ENCODE measurements at regions not wholly inside any gene's neighbourhood (a gene's known extent, or its start where the extent isn't known, plus 50 kb on each side); places are given as distances from the start of the nearest gene placed in this dataset.

- no peaks in the 10 kb centered on the region for H3K79me2 ChIP-seq (ENCODE audit: insufficient read depth, low read length)
- H3K27me3 Mint-ChIP-seq (ENCODE audit: low read depth): no peaks in the 10 kb centered on the region; the same call in 1 of the 2 replicates
- H3K4me2 ChIP-seq (ENCODE audit: insufficient read depth, insufficient read length, low read length): no peak overlapping the region
- no peak overlapping the region for H3K18ac ChIP-seq (ENCODE audit: insufficient read length, low read depth, low read length)
- H4K20me1 ChIP-seq (ENCODE audit: control insufficient read depth, insufficient read depth, insufficient read length): no peaks in the 10 kb centered on the region
- no peaks in the 10 kb centered on the region for H3K23me2 ChIP-seq (ENCODE audit: insufficient read length, low read depth, low read length, poor library complexity, severe bottlenecking)
- H3K9ac ChIP-seq (ENCODE audit: extremely low read depth, insufficient read length, low read length): no peak overlapping the region
- no peak overlapping the region for H3K27ac ChIP-seq (ENCODE audit: insufficient read length, low read depth, low read length)
- H2AFZ ChIP-seq (ENCODE audit: low read length): no peak overlapping the region
- no peaks in the 10 kb centered on the region for H3K36me3 Mint-ChIP-seq (ENCODE audit: insufficient read depth in 1 of 3, low read depth in 3 of 3)
- TF ChIP-seq CTCF (conservative IDR thresholded peaks at IDR 0.05): no peak
- no peaks in the 10 kb centered on the region for H3K4me1 Mint-ChIP-seq
- no peaks in the 10 kb centered on the region for H3K27me3 ChIP-seq (ENCODE audit: insufficient read depth, low read length)
- no CpG with 5 or more reads among the region's 1 CpG for WGBS (ENCODE audit: extremely low coverage, insufficient read length, low lambda C conversion rate)
- H2BK120ac ChIP-seq (ENCODE audit: low read depth, low read length, poor library complexity, severe bottlenecking): no peak overlapping the region
- no peak overlapping the region for H2AK5ac ChIP-seq (ENCODE audit: insufficient read length, low read length)
- H3K14ac ChIP-seq (ENCODE audit: insufficient read depth, low read length): no peak overlapping the region
- no peaks in the 10 kb centered on the region for H3K9me3 Mint-ChIP-seq
- no peaks in the 10 kb centered on the region for H3K9me3 ChIP-seq (ENCODE audit: control insufficient read depth, low read depth, low read length)
- H4K5ac ChIP-seq (ENCODE audit: insufficient read length, low read depth, low read length): no peak overlapping the region
- no peak overlapping the region for H3K4me3 Mint-ChIP-seq
- no peak overlapping the region for H3T11ph ChIP-seq (ENCODE audit: low read length)
- H3K4ac ChIP-seq (ENCODE audit: low read depth, low read length): no peak overlapping the region
- no peak overlapping the region for H2BK20ac ChIP-seq (ENCODE audit: low read depth, low read length, poor library complexity, severe bottlenecking)
- no peak overlapping the region for H3K56ac ChIP-seq (ENCODE audit: insufficient read length, low read depth, low read length)
- no peak overlapping the region for H4K8ac ChIP-seq (replicated peaks; ENCODE audit: insufficient read length, low read depth, low read length)
- H2BK5ac ChIP-seq (ENCODE audit: insufficient read length, low read length): no peak overlapping the region
- no peak overlapping the region for H4K91ac ChIP-seq (ENCODE audit: insufficient read length, low read depth, low read length)
- no peak overlapping the region for H3K23ac ChIP-seq (ENCODE audit: insufficient read length, low read depth, low read length)
- H3K79me1 ChIP-seq (ENCODE audit: insufficient read depth, low read depth, low read length, poor library complexity, severe bottlenecking): no peaks in the 10 kb centered on the region
- H2BK15ac ChIP-seq (ENCODE audit: low read depth, low read length): no peak overlapping the region
- no peak overlapping the region for H3K27ac Mint-ChIP-seq
- no peak for DNase-seq
- H2BK12ac ChIP-seq (ENCODE audit: insufficient read length, low read depth, low read length): no peak overlapping the region
- H3K4me1 ChIP-seq (ENCODE audit: insufficient read depth, low read length): no peaks in the 10 kb centered on the region
These were observed 84.8 kb upstream of the ZC3H11B start for GRCh38 chr1:219697682-219698081.

Measured in H9 (cell line).